ENCODE measurements at regions not wholly inside any gene's neighbourhood (a gene's known extent, or its start where the extent isn't known, plus 50 kb on each side); places are given as distances from the start of the nearest gene placed in this dataset.
"Not testable (repeated sequence)": the region's sequence is repeated elsewhere in the genome, so short reads cannot be mapped to it uniquely, and the experiment has no call there.

DNA sequence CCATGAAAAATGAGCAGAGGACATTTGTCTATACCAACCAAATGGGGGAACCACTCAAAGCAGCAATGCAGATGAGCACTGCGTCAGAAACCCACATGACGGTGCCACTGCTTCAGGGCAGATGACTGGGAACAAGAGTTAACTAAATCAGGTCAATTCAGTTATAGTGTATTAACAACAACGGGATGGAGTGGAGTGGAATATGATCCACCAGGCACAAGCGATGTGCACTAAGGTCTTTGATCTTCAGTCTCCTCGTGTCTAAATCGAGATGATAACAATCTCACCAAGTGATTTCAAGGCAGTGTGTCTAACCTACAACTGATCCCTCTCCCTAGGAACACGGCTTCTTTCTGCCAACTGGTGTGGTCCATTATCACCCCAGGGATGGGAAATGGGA lies 269.0 kb downstream of the RAD51AP2 start:
- no peak for DNase-seq

DNA sequence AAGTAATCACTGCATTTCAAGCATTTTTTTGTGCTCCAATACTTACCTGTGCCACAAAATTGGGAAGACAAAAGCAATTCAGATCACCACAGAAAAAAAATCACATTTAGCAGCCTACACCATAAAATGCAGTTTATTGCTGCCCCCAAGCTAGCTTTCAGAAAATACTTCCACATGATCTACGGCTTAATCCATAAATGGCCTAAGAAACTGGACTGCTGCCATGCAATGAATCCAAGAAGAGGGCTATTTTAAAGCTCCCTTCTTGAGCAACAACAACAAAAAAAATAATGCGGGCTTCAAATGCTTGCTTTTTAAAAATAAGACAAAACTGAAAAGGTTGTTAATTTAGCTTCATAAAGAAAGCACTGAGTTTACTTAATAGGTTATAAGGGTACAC lies 272.3 kb downstream of the RAD51AP2 start:
- no peak for DNase-seq

DNA sequence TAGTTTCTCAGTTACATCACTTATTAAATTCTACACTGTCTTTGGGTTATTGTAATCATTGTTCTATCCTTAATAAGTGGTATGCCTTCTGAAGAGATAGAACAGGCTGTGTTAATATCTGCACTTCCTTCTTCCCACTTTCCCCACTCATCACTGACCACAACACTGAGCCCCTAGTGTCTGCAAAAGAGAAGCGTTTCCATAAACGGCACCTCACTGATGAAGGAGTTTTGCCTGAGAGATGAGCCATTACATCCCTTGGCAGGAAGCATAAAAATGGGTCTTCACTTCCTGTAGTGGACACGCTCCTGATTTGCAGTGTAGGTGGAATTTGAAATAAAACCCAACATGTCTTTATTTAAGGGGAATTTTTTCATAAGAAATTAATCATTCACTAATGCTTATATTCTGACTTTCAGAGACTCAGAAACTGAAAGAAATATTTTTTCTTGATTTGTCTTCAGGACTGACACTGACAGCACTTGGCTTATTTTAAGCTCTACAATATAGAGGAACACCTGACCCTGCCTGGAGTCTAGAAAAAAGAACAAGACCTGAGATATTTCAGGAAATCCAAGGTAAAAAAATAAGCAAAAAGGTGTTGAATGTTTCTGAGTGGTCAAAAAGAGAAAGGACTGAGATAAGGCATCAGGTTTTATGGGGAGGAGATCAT lies 275.3 kb downstream of the RAD51AP2 start:
- no peak for DNase-seq

DNA sequence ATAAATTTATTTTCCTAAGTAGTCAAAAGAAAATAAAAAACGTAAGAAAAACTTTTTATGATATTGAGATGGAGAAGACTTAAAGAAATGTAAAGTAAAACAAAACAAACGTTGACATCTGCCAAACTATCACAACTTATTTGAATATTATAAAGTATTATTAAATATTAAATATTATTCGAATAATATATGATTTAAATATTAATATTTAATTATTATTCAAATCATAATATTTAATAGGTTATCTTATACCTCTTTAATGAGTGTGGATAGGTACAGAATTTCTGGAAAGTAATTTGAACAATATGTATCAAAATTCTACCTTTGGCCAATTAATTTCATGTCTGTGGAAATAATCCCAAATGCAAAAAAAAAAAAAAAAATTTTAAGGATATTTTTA lies 278.7 kb downstream of the RAD51AP2 start:
- no peak for DNase-seq

DNA sequence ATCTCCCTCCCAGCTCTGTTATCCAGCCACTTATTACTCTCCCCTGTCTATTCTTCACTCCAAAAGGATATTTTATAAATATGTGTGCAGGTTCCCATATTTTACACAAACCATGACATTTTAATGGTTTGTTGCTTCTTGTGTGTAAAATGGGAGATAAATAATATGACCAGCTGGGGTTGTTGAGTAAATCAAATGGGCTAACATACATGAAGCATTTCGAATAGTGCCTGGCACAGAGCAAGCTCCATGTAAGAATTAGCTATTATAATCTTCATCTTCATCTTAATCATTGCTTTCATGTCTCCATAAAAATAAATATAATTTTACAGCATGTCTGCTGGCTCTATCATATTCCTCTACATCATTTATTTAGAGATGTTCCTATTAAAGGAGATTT lies 283.1 kb downstream of the RAD51AP2 start:
- no peak for DNase-seq

DNA sequence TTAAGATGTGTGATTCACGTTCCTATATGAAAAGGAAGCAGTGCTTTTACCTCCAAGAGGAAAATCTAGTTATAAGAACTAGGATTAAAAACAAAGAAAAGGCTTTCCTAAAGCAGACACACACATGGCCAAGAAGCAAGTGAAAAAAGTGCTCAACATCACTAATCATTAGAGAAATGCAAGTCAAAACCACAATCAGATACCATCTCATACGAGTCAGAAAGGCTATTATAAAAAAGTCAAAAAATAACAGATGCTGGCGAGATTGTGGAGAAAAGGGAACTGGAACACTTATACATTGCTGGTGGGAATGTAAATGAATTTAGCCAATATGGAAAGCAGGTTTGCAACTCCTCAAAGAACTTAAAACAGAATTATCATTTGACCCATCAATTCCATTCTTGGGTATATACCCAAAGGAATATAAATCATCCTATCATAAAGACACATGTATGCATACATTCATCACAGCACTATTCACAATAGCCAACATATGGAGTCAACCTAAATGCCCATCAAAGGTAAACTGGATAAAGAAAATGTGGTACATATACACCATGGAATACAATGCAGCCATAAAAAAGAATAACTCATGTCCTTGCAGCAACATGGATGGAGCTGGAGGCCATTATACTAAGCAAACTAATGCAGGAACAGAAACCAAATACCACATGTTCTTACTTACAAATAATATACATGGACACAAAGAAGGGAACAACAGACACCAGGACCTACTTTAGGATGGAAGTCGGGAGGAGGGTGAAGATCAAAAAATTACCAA lies 285.3 kb downstream of the RAD51AP2 start:
- no peak for DNase-seq

DNA sequence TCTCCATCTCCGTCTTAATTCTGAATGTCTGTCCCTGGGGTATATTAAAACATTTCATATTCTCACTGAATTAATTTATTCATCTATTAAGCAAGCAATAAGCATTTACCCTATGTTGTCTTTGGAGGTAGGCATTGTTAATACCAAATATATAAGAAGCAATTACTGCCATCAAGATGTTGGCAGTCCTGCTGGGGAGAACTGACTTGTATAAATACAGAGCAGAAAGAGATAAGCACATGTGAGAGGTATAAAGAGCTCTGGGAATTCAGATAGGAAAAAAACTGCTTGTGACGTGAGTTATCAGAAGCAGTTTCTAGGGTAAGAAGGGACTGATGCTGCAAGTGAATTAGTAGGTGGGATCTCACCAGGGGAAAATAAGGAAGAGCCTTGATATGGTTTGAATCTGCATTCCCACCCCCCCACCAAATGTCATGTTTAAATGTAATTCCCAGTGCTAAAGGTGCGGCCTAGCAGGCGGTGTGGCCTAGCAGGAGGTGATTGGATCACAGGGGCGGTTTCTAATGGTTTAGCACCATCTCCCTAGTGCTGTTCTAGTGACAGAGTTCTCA lies 286.8 kb downstream of the RAD51AP2 start:
- no peak for DNase-seq

DNA sequence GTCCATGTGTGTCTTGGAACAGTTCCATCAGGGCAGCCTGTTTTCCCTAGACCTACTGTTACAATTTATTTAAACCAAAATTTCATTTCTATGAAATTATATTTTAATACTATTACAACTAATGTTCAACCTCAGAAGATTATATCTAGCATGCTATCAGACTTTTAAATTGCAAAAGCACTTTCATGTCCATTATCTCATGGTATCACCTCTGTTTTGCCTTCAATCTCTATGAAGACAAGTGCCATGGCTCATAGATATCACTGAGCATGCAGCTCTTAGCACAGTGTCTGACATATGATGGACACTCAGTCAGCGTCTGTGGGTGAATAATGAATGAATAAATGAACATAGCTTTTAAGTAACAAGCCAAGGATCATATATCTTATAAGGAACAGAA lies 288.8 kb downstream of the RAD51AP2 start:
- DNase-seq = no peak

DNA sequence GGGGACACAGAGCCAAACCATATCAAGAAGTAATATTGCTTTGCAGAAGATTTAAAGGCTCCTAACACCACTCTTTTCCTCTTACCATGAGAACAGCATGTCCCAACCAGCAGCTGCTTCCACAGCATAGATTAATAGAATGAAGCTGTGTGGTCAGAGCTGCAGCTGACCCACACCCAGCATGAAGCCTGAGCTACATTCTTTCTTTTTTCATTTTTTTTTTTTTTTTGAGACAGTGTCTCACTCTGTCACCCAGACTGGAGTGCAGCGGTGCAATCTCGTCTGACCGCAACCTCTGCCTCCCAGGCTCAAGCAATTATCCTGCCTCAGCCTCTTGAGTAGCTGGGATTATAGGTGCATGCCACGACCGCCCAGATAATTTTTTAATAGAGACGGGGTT lies 289.8 kb downstream of the RAD51AP2 start:
- no peak for DNase-seq

DNA sequence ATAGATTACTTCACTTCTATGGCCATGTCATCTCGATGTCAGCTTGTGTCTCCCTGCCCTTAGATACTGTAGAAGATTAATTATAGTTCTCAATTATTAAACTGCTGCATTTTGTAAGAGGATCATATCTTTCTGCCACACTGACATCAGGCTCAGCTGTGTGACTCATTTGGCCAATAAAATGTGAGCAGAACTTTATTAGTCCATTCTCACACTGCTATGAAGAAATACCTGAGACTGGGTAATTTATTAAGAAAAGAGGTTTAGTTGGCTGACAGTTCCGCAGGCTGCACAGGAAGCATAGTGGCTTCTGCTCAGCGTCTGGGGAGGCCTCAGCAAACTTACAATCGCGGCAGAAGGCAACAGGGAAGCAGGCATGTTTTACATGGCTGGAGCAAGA lies 290.4 kb downstream of the RAD51AP2 start:
- no peak for DNase-seq

DNA sequence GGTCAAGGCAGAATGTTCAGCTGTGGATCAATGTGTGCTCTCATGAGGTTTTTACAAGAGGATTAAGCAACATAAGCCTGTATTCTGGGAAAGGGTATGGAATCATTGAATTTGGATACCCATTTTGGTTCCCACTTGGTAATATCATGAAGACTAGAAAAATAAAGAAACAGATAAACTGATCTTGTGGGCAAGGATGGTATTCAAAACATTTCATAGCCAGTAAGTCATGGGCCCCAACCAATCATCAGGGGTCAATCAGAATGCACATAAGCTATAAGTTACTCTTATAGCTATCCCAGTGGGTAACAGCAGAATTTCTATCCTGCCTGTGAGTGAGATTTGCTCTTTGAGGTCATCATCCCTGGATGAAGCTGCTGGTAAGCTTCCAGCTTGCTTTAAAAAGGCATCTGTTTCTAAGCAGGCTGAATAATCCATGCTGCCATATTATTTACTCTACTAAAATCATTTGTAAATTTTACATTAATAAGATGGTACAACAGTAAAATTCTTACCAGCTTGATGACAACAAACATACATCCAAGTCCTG lies 291.2 kb downstream of the RAD51AP2 start:
- DNase-seq = no peak

DNA sequence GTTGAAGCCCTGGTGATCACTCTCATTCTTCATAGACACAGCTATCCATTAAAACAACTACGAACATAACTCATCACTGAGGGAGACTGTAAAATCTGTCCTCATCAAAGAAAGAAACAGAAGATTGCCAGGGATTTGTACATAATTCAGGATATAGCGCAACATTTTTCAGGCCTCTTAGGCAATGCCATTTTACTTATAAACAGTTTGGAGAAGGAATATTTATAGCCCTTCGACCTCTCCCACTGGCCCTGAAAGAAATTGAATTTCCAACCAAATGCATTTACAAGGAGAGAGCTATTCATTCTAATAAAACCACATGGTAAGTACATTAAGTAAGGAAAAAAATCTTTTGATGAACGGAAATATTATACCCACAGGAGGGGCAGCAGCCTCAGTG lies 295.0 kb downstream of the RAD51AP2 start:
- DNase-seq = no peak

DNA sequence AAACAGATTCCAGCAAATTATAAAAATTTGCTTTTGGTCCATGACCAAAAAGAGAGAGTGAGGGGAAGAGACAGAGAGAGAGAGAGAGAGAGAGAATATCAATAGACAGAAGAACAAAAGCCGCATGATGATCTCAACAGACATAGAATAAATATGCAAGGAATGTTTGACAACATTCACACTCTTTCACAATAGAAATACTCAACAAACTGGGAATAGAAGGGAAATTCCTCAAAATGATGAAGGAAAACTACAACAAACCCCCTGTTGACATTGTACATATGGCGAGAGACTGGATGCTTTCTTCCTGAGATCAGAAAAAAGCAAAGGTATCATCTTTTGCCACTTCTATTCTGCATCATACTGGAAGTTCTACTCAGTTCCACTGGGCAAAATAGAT lies 309.7 kb downstream of the RAD51AP2 start:
- no peak for DNase-seq

DNA sequence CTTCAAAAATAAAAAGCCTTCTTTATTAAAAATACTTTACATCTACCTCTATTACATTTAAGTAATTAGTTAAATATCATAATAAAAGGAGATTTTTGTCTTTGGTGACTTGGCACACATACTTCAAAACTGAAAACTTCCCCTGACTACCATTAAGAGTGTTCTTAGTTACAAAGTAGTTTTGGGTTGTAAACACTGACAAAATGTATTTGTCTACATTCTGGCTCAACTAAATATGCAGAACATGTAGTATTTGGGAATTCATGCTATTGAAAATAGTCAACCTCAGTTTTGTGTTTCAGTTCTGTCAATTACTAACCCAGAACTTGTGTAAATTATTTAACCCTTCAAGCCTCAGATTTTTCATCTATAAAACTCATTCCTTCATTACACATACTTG lies 311.5 kb downstream of the RAD51AP2 start:
- no peak for DNase-seq

DNA sequence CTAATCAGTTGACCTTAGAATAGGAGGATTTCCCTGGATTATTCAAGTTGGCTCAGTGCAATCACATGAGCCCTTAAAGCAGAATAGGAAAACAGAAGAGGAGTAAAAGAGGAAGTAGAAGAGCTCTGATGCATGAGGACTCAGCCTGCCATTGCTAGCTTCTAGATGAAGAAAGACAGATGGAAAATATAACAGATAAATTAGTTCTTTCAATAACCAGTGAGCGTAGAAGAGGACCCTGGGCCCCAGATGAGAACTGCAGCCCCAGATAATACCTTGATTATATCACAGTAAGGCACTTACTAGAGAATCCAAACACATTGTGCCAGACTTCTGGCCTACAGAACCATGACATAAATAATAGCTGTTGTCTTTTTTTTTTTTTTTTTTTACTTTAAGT lies 314.0 kb downstream of the RAD51AP2 start:
- not testable (repeated sequence) for DNase-seq

DNA sequence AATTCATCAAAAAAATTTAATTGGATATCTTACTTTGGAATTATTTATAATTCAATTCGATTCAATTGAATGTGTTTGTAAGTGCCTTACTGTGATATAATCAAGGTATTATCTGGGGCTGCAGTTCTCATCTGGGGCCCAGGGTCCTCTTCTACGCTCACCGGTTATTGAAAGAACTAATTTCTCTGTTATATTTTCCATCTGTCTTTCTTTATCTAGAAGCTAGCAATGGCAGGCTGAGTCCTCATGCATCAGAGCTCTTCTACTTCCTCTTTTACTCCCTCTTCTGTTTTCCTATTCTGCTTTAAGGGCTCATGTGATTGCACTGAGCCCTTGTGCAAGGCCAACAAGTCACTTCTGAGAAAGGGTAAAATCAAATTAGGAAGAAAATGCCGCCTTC lies 315.6 kb downstream of the RAD51AP2 start:
- DNase-seq = not testable (repeated sequence)

DNA sequence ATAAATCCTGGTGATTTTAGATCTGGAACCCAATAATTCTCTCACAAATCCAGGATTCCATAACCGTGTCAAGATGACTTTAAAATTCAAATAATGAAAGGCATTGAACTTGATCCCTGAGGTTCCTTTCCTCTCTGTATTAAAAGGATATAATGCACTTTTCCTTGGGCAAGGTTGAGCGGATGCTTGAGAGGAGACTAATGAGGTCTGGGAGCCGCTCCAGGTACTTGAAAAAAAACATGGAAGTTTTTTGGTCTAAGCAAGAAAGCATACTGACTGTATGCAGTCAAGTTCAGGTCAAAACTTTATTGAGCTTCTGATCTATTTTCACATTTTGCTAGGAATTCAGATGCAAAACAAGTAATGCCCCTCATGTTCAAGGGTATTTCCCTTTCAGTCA lies 318.5 kb downstream of the RAD51AP2 start:
- DNase-seq = no peak

DNA sequence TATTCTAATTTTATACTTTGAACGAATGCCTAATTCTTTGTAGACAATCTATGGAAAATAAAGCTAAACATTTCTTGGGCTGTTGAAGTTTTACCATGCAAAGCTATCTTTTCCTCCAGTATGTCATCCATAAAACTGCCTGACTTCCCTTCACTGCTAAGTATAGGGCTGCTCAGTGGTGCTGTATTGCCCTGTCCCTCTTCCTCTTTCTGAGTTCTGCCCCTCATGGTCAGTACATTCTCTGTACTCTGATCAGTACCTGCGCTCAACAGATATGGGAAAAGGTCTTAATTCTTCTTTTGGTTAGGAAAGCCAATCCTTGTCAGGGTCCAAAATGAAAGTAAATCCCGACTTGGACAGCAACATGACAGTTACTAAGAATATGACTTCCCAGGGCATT lies 321.9 kb downstream of the RAD51AP2 start:
- no peak for DNase-seq

DNA sequence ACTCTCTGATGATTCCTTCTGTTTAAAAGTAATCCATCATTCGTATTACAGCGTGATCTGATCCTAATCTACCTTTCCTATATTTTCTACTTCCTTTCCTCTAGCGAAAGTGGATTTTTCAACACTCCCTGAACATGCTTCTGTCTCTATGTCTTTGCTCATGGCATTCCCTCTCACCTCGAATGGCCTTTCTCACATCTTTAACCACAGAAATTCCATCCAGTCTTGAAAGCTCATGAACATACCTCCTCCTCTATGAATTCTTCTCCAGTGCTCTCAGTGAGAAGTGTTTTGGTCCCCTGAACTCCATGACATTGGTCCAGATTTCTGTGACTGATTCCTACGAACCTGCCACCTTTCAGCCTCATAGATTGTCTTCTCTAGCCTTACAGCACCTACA lies 323.2 kb downstream of the RAD51AP2 start:
- DNase-seq = no peak

DNA sequence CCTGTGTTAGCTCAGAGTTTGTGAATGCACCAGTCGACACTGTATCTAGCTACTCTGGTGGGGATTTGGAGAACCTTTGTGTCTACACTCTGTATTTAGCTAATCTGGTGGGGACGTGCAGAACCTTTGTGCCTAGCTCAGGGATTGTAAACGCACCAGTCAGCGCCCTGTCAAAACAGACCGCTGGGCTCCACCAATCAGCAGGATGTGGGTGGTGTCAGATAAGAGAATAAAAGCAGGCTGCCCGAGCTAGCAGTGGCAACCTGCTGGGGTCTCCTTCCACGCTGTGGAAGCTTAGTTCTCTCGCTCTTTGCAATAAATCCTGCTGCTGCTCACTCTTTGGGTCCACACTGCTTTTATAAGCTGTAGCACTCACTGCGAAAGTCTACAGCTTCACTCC lies 324.2 kb downstream of the RAD51AP2 start:
- DNase-seq = no peak

DNA sequence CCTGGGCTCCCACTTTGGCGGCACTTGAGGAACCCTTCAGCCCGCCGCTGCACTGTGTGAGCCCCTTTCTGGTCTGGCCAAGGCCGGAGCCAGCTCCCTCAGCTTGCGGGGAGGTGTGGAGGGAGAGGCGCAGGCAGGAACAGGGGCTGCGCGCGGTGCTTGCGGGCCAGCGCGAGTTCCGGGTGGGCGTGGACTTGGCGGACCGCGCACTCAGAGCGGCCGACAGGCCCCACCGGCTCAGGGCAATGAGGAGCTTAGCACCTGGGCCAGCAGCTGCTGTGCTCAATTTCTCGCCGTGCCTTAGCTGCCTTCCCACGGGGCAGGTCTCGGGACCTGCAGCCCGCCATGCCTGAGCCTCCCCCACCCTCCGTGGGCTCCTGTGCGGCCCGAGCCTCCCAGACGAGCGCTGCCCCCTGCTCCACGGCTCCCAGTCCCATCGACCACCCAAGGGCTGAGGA lies 324.8 kb downstream of the RAD51AP2 start:
- DNase-seq = not testable (repeated sequence)

DNA sequence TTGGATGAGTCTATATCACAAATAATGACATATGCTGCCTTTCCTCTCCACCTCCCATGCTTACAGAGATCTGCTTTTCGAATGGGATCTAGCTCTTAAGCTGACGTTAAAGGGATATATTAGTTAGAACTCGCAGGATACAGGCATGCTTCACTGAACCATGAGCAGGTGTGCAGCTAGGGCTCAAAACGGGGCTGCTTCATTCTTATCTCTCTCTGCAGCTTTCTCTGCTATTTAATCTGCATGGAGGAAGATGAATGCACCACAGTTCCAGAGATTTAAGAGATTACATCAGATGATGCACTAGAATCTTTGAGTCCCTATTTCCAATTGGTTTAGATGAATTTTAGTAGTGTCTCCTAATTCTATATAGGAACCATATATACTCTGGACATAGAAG lies 327.0 kb downstream of the RAD51AP2 start:
- no peak for DNase-seq

DNA sequence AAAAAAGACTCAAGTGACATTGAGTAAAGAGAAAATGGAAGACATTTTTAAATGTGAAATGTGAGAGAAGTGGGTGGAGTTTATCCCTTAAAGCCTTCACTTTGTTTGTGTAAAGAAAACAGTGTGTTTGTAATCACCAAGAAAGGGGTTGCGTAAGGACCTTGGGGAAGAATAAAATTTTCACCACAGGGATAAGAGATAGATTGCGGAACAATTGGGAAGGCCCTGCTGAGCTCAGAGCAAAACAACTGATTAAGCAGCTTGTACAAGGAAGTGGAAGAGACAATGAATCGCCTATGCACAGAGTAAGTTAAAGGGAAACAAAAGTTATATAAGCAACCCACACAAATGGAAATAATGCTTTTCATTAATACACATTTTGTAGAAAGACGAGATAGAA lies 327.7 kb downstream of the RAD51AP2 start:
- DNase-seq = no peak

DNA sequence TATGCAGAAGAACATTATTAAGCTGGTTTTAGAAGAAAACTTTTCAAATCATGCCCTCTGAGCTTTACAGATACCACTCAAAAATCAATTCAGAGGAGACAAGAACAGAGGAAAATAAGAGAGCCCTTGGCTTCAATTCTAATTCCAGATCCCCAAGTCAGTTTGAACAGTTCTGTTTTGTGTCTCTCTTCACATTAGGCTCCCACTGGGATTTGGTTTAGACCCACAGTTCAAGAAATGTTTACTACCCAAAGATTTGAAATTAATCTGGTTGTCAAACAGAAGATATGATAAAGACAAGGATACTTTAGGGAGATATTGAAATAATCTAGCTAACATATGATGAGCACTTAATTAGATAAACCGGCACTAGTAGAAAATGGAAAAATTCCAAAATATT lies 329.5 kb downstream of the RAD51AP2 start:
- DNase-seq = no peak
